ENCODE measurements at regions not wholly inside any gene's neighbourhood (a gene's known extent, or its start where the extent isn't known, plus 50 kb on each side); places are given as distances from the start of the nearest gene placed in this dataset.

- Histone ChIP-seq H3K4me3 (ENCODE audit: low read length) (no peak overlapping the region), H3F3A (ENCODE audit: low read length, unreplicated experiment) (no peaks in the 10 kb centered on the region), H3K4me2 (ENCODE audit: low read length) (no peak overlapping the region), H4K20me1 (ENCODE audit: low read length) (no peaks in the 10 kb centered on the region), H3K79me2 (ENCODE audit: low read length) (no peaks in the 10 kb centered on the region), H3K9me3 (ENCODE audit: low read length) (no peaks in the 10 kb centered on the region), H3K36me3 (ENCODE audit: low read depth, low read length) (no peaks in the 10 kb centered on the region), H3K4me1 (ENCODE audit: insufficient read depth, low read length) (no peaks in the 10 kb centered on the region), H3K9me2 (replicated peaks; ENCODE audit: low read length) (no peaks in the 10 kb centered on the region), H3K9ac (ENCODE audit: low read length) (no peak overlapping the region), H3K27me3 (ENCODE audit: low read length) (no peaks in the 10 kb centered on the region), H3K27ac (ENCODE audit: low read length) (no peak overlapping the region), H2AFZ (ENCODE audit: low read length) (no peak overlapping the region)
- no peak for ATAC-seq
- CTCF ChIA-PET = no interaction called here
- no TSS peak for BruUV-seq (replicated peaks)
- TF ChIP-seq EZH2phosphoT487 (IDR thresholded peaks at IDR 0.05; ENCODE audit: borderline replicate concordance, low read length) (no peak), EZH2 (IDR thresholded peaks at IDR 0.05; ENCODE audit: low read length, unreplicated experiment) (no peak)
- TF ChIP-seq, protein P1, sequence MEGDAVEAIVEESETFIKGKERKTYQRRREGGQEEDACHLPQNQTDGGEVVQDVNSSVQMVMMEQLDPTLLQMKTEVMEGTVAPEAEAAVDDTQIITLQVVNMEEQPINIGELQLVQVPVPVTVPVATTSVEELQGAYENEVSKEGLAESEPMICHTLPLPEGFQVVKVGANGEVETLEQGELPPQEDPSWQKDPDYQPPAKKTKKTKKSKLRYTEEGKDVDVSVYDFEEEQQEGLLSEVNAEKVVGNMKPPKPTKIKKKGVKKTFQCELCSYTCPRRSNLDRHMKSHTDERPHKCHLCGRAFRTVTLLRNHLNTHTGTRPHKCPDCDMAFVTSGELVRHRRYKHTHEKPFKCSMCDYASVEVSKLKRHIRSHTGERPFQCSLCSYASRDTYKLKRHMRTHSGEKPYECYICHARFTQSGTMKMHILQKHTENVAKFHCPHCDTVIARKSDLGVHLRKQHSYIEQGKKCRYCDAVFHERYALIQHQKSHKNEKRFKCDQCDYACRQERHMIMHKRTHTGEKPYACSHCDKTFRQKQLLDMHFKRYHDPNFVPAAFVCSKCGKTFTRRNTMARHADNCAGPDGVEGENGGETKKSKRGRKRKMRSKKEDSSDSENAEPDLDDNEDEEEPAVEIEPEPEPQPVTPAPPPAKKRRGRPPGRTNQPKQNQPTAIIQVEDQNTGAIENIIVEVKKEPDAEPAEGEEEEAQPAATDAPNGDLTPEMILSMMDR (conservative IDR thresholded peaks at IDR 0.05; ENCODE audit: low read depth, low read length) = no peak
- intact Hi-C loops (cut with micrococcal nuclease) = no loop called here
- no peak for DNase-seq
- POLR2A ChIA-PET (ENCODE audit: unreplicated experiment) = no interaction called here
These were observed 364.9 kb upstream of the RSPO3 start for GRCh38 chr6:126753606-126754005.

DNA sequence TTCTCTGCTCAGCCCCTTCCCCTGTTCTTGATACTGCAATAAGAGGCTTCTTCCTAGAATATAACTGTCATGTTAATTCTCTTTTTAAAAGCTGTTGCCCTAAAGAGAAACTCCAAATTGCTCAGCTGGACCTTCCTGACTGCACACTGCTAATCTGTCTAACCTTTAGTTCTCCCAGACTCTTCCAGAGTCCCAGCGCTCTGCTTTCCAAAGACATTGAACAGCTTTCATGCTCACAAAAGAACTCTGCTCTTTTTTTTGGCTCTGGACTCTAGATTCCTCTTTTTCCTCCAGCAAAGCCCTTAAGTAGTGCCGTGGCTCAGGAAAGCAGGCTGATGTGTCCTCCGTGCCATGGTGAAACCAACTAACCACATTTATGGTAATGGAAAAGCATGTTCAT lies 356.6 kb upstream of the RSPO3 start:
- BruUV-seq (replicated peaks) = no TSS peak
- H4K20me1 ChIP-seq (ENCODE audit: low read length) = no peaks in the 10 kb centered on the region
- TF ChIP-seq, protein P1 (conservative IDR thresholded peaks at IDR 0.05; ENCODE audit: low read depth, low read length) = no peak
- TF ChIP-seq EZH2phosphoT487 (IDR thresholded peaks at IDR 0.05; ENCODE audit: borderline replicate concordance, low read length) (no peak), EZH2 (IDR thresholded peaks at IDR 0.05; ENCODE audit: low read length, unreplicated experiment) (no peak)
- H3K4me1 ChIP-seq (ENCODE audit: insufficient read depth, low read length) = no peaks in the 10 kb centered on the region
- H3K9me2 ChIP-seq (replicated peaks; ENCODE audit: low read length) = no peaks in the 10 kb centered on the region
- no peaks in the 10 kb centered on the region for H3K27me3 ChIP-seq (ENCODE audit: low read length)
- H2AFZ ChIP-seq (ENCODE audit: low read length) = no peak overlapping the region
- intact Hi-C loops (cut with micrococcal nuclease) = no loop called here
- ATAC-seq = no peak
- ChIA-PET POLR2A (ENCODE audit: unreplicated experiment) (interaction anchor here (1.1 kb wide), 1 partner anchor 1762 kb away, joined by 3 read pairs; no protein-coding TSS in a partner anchor), CTCF (no interaction called here)
- H3K9me3 ChIP-seq (ENCODE audit: low read length) = no peaks in the 10 kb centered on the region
- H3K27ac ChIP-seq (ENCODE audit: low read length) = no peak overlapping the region
- DNase-seq = no peak
- H3K4me3 ChIP-seq (ENCODE audit: low read length) = no peak overlapping the region
- H3K9ac ChIP-seq (ENCODE audit: low read length) = no peak overlapping the region
- no peaks in the 10 kb centered on the region for H3F3A ChIP-seq (ENCODE audit: low read length, unreplicated experiment)
- H3K4me2 ChIP-seq (ENCODE audit: low read length) = no peak overlapping the region
- H3K36me3 ChIP-seq (ENCODE audit: low read depth, low read length) = no peaks in the 10 kb centered on the region
- no peaks in the 10 kb centered on the region for H3K79me2 ChIP-seq (ENCODE audit: low read length)

- Histone ChIP-seq H2AFZ (ENCODE audit: low read length) (no peak overlapping the region), H3K4me1 (ENCODE audit: insufficient read depth, low read length) (no peaks in the 10 kb centered on the region), H3F3A (ENCODE audit: low read length, unreplicated experiment) (no peaks in the 10 kb centered on the region), H4K20me1 (ENCODE audit: low read length) (no peaks in the 10 kb centered on the region), H3K9me3 (ENCODE audit: low read length) (no peaks in the 10 kb centered on the region), H3K4me2 (ENCODE audit: low read length) (no peak overlapping the region), H3K27me3 (ENCODE audit: low read length) (no peaks in the 10 kb centered on the region), H3K9ac (ENCODE audit: low read length) (no peak overlapping the region), H3K36me3 (ENCODE audit: low read depth, low read length) (no peaks in the 10 kb centered on the region), H3K4me3 (ENCODE audit: low read length) (no peak overlapping the region), H3K27ac (ENCODE audit: low read length) (no peak overlapping the region), H3K9me2 (replicated peaks; ENCODE audit: low read length) (no peaks in the 10 kb centered on the region), H3K79me2 (ENCODE audit: low read length) (no peaks in the 10 kb centered on the region)
- no peak for TF ChIP-seq EZH2phosphoT487 (IDR thresholded peaks at IDR 0.05; ENCODE audit: borderline replicate concordance, low read length)
- TF ChIP-seq, protein P1 (conservative IDR thresholded peaks at IDR 0.05; ENCODE audit: low read depth, low read length) = no peak
- no peak for TF ChIP-seq EZH2 (IDR thresholded peaks at IDR 0.05; ENCODE audit: low read length, unreplicated experiment)
- DNase-seq (no peak), ATAC-seq (no peak)
- ChIA-PET POLR2A (ENCODE audit: unreplicated experiment) (no interaction called here), CTCF (no interaction called here)
- intact Hi-C loops (cut with micrococcal nuclease) = no loop called here
- no TSS peak for BruUV-seq (replicated peaks)
These were observed 354.4 kb upstream of the RSPO3 start for GRCh38 chr6:126764104-126764503.
